ENCODE measurements at regions not wholly inside any gene's neighbourhood (a gene's known extent, or its start where the extent isn't known, plus 50 kb on each side); places are given as distances from the start of the nearest gene placed in this dataset.

- TF ChIP-seq BACH2 (CRISPR knock-in tag; IDR thresholded peaks at IDR 0.05; ENCODE audit: borderline replicate concordance) (no peak), ZNF565 (CRISPR knock-in tag; conservative IDR thresholded peaks at IDR 0.05; ENCODE audit: low read depth) (no peak), ARNTL (CRISPR knock-in tag; IDR thresholded peaks at IDR 0.05; ENCODE audit: borderline replicate concordance, low read depth) (no peak), TSHZ2 (CRISPR knock-in tag; IDR thresholded peaks at IDR 0.05) (no peak), TCF4 (CRISPR knock-in tag; IDR thresholded peaks at IDR 0.05; ENCODE audit: borderline replicate concordance) (no peak), ZC3H10 (CRISPR knock-in tag; IDR thresholded peaks at IDR 0.05) (no peak), RARB (CRISPR knock-in tag; IDR thresholded peaks at IDR 0.05) (no peak), CSDC2 (CRISPR knock-in tag; IDR thresholded peaks at IDR 0.05) (no peak), ZFP3 (CRISPR knock-in tag; IDR thresholded peaks at IDR 0.05) (no peak), ESRRG (CRISPR knock-in tag; IDR thresholded peaks at IDR 0.05) (no peak), ZNF8 (CRISPR knock-in tag; IDR thresholded peaks at IDR 0.05) (no peak), POU6F1 (CRISPR knock-in tag; IDR thresholded peaks at IDR 0.05; ENCODE audit: borderline replicate concordance, low read depth) (no peak), CREB5 (CRISPR knock-in tag; IDR thresholded peaks at IDR 0.05; ENCODE audit: low read depth) (no peak)
Observed at GRCh38 chr15:58291848-58292247, 139.9 kb upstream of the LIPC start.

GRCh38 chr15:58292751-58293175 lies 139.0 kb upstream of the LIPC start:
- ATAC-seq, result no peak
- TF ChIP-seq SNAI2 (CRISPR knock-in tag; IDR thresholded peaks at IDR 0.05) (no peak), POU6F1 (CRISPR knock-in tag; IDR thresholded peaks at IDR 0.05; ENCODE audit: borderline replicate concordance, low read depth) (no peak), TCF4 (CRISPR knock-in tag; IDR thresholded peaks at IDR 0.05; ENCODE audit: borderline replicate concordance) (no peak), OSR1 (CRISPR knock-in tag; IDR thresholded peaks at IDR 0.05) (no peak), CREB5 (CRISPR knock-in tag; IDR thresholded peaks at IDR 0.05; ENCODE audit: low read depth) (no peak), ISL1 (CRISPR knock-in tag; IDR thresholded peaks at IDR 0.05) (no peak), PPARA (CRISPR knock-in tag; IDR thresholded peaks at IDR 0.05; ENCODE audit: borderline replicate concordance) (no peak), PATZ1 (CRISPR knock-in tag; IDR thresholded peaks at IDR 0.05; ENCODE audit: borderline replicate concordance) (no peak), ARNTL (CRISPR knock-in tag; IDR thresholded peaks at IDR 0.05; ENCODE audit: borderline replicate concordance, low read depth) (no peak), TOX (CRISPR knock-in tag; IDR thresholded peaks at IDR 0.05; ENCODE audit: borderline replicate concordance) (no peak), ZNF70 (CRISPR knock-in tag; IDR thresholded peaks at IDR 0.05) (no peak), ZNF8 (CRISPR knock-in tag; IDR thresholded peaks at IDR 0.05) (no peak), GLIS3 (CRISPR knock-in tag; IDR thresholded peaks at IDR 0.05) (no peak)

More at GRCh38 chr15:58291848-58292247, 139.9 kb upstream of the LIPC start:
- no peak for ATAC-seq
